ENCODE measurements at regions not wholly inside any gene's neighbourhood (a gene's known extent, or its start where the extent isn't known, plus 50 kb on each side); places are given as distances from the start of the nearest gene placed in this dataset.

DNA sequence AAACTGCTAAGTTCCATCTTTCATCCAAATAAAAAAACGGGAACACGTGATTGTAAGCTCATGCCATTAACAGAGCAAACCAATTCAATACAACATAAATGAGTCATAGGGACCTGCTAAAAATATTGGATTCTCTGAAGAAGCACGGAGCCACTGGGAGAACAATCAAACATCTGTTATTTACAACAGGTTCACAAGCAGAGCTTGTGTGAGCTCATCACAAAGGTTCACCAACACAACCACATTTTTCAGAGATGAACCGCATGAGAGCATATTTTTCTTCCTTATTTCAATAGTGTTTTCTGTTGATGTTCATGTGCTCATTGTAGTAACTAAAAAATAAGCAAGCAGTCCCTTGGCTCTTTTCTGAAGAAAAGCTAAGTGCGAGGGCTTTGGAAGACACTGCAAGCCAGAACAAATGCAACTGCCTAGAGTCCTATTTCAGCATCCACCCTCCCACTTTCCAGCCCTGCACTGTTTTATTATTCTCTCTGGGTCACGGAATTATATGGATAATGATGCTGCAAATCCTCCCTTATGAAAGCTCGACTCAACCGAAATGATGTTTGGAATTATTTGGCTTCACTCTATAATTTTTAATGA is 545.8 kb downstream of the LIG4 start:
- TF ChIP-seq, protein P1, sequence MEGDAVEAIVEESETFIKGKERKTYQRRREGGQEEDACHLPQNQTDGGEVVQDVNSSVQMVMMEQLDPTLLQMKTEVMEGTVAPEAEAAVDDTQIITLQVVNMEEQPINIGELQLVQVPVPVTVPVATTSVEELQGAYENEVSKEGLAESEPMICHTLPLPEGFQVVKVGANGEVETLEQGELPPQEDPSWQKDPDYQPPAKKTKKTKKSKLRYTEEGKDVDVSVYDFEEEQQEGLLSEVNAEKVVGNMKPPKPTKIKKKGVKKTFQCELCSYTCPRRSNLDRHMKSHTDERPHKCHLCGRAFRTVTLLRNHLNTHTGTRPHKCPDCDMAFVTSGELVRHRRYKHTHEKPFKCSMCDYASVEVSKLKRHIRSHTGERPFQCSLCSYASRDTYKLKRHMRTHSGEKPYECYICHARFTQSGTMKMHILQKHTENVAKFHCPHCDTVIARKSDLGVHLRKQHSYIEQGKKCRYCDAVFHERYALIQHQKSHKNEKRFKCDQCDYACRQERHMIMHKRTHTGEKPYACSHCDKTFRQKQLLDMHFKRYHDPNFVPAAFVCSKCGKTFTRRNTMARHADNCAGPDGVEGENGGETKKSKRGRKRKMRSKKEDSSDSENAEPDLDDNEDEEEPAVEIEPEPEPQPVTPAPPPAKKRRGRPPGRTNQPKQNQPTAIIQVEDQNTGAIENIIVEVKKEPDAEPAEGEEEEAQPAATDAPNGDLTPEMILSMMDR (IDR thresholded peaks at IDR 0.05; ENCODE audit: low read depth, low read length): no peak
- no peaks in the 10 kb centered on the region for H3K27me3 ChIP-seq (ENCODE audit: control insufficient read depth, insufficient read depth, low read length)
- peak; percentile 38 for DNase-seq (ENCODE audit: low read depth, low spot score)
- POLR2A ChIA-PET: interaction anchor here (0.7 kb wide), 1 partner anchor 114 kb away, joined by 4 read pairs; no protein-coding TSS in a partner anchor
- no peaks in the 10 kb centered on the region for H3K9me3 ChIP-seq (ENCODE audit: control insufficient read depth, insufficient read depth, low read length)
- H3K4me3 ChIP-seq (ENCODE audit: low read depth, low read length): no peak overlapping the region
- no peak overlapping the region for H3K27ac ChIP-seq (ENCODE audit: low read depth, low read length)
- CTCF ChIA-PET: interaction anchor here (0.8 to 2.9 kb wide), 7 partner anchors 9 to 486 kb away, joined by 3 to 31 read pairs (median 4); no protein-coding TSS in a partner anchor

DNA sequence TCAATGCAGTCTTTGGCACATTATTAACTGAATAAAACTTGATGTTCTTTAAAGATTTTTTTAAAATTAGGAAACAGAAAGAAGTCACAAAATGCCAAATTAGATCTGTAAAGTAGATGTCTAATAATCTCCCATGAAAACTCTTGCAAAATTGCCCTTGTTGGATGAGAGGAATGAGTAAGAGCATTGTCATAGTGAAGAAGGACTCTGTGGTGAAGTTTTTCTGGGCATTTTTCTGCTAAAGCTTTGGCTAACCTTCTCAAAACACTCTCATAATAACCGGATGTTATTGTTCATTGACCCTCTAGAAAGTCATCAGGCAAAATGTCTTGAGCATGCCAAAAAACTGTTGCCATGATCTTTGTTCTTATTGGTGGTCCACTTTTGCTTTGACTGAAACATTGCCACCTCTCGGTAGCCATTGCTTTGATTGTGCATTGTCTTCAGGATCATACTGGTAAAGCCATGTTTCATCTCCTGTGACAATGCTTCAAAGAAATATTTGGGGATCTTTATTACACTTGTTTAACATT is 549.3 kb downstream of the LIG4 start:
- no peak for DNase-seq (ENCODE audit: low read depth, low spot score)
- CTCF ChIA-PET: interaction anchor here (2.1 kb wide), 1 partner anchor 16 kb away, joined by 10 read pairs; no protein-coding TSS in a partner anchor
- Histone ChIP-seq H3K27me3 (ENCODE audit: control insufficient read depth, insufficient read depth, low read length) (no peaks in the 10 kb centered on the region), H3K27ac (ENCODE audit: low read depth, low read length) (no peak overlapping the region), H3K4me3 (ENCODE audit: low read depth, low read length) (no peak overlapping the region), H3K9me3 (ENCODE audit: control insufficient read depth, insufficient read depth, low read length) (no peaks in the 10 kb centered on the region)
- POLR2A ChIA-PET: no interaction called here
- TF ChIP-seq, protein P1 (IDR thresholded peaks at IDR 0.05; ENCODE audit: low read depth, low read length): no peak

DNA sequence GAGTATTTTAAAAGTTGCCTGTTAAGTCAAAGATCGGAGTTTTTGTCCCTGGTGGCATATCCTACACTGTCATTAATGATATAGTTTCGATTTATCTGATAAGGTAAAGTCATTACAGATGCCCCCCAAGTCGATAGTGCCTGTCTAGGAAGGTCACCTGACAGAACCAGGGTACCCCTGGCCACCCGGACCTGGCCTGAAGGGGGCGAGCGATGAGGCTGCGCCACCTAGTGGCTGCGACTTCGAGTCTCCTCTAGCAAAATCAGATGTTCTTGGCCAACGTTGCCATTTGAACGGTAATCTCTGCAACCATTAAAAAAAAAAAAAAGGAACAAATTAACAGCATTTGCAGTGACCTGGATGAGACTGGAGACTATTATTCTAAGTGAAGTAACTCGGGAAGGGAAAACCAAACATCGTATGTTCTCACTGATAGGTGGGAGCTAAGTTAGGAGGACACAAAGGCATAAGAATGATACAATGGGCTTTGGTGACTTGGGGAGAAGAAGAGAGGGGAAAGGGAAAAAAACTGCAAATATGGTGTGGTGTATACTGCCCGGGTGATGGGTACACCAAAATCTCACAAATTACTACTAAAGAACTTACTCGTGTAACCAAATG is 565.1 kb downstream of the LIG4 start:
- DNase-seq (ENCODE audit: low read depth, low spot score): no peak
- ChIA-PET POLR2A (no interaction called here), CTCF (interaction anchor here (0.6 to 4.0 kb wide), 61 partner anchors 11 to 1789 kb away, joined by 3 to 64 read pairs (median 4); a partner anchor contains a TSS)

DNA sequence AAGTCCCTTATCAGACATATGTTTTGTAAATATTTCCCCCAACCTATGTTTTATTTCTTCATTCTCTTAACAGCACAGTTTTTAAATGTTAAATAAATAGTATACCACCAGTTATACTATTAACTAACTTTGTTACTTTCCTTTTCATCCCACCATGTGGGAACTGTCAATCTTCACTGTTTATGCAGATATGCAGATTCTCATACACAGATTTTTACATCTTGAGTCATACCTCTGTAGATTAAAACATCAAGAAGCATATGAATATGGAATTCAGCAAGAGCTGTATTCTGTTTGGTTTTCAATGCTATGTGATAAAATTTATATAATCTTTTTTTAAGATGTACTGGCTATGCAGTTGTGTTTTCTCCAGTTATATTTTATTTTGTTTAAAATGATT is 566.3 kb downstream of the LIG4 start:
- CTCF ChIA-PET: interaction anchor here (0.7 to 4.0 kb wide), 26 partner anchors 11 to 507 kb away, joined by 3 to 64 read pairs (median 4); no protein-coding TSS in a partner anchor
- no peak overlapping the region for H3K4me3 ChIP-seq (ENCODE audit: low read depth, low read length)
- H3K27me3 ChIP-seq (ENCODE audit: control insufficient read depth, insufficient read depth, low read length): no peaks in the 10 kb centered on the region
- no peaks in the 10 kb centered on the region for H3K9me3 ChIP-seq (ENCODE audit: control insufficient read depth, insufficient read depth, low read length)
- POLR2A ChIA-PET: interaction anchor here (0.6 kb wide), 1 partner anchor 56 kb away, joined by 5 read pairs; no protein-coding TSS in a partner anchor
- no peak for DNase-seq (ENCODE audit: low read depth, low spot score)
- no peak overlapping the region for H3K27ac ChIP-seq (ENCODE audit: low read depth, low read length)
- TF ChIP-seq, protein P1 (IDR thresholded peaks at IDR 0.05; ENCODE audit: low read depth, low read length): no peak

More for the DNA sequence above, 565.1 kb downstream of the LIG4 start:
- H3K9me3 ChIP-seq (ENCODE audit: control insufficient read depth, insufficient read depth, low read length): no peaks in the 10 kb centered on the region
- H3K27me3 ChIP-seq (ENCODE audit: control insufficient read depth, insufficient read depth, low read length): no peaks in the 10 kb centered on the region
- H3K27ac ChIP-seq (ENCODE audit: low read depth, low read length): no peak overlapping the region
- H3K4me3 ChIP-seq (ENCODE audit: low read depth, low read length): no peak overlapping the region
- TF ChIP-seq, protein P1 (IDR thresholded peaks at IDR 0.05; ENCODE audit: low read depth, low read length): peak; percentile 88

DNA sequence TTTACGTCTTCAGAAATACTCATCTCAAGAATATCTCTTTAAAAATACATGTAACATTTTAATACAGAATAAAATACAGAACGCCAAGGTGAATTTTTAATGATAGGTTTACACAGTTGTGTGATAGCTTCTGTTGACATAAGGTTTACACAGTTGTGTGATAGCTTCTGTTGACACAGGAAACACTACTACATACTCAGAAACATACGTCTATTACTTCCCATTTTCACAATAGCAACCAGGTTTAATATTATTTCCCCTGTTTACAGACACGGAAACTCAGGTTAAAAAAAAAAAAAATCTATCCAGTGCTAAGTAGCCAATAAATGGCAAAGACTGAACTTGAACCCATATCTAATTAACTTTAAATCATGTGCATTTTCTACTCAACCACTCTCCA is 571.2 kb downstream of the LIG4 start:
- POLR2A ChIA-PET: no interaction called here
- no peak overlapping the region for H3K4me3 ChIP-seq (ENCODE audit: low read depth, low read length)
- no peak overlapping the region for H3K27ac ChIP-seq (ENCODE audit: low read depth, low read length)
- H3K9me3 ChIP-seq (ENCODE audit: control insufficient read depth, insufficient read depth, low read length): no peaks in the 10 kb centered on the region
- TF ChIP-seq, protein P1 (IDR thresholded peaks at IDR 0.05; ENCODE audit: low read depth, low read length): no peak
- no peaks in the 10 kb centered on the region for H3K27me3 ChIP-seq (ENCODE audit: control insufficient read depth, insufficient read depth, low read length)
- CTCF ChIA-PET: interaction anchor here (0.6 to 0.7 kb wide), 2 partner anchors 10 to 984 kb away, joined by 3 read pairs; no protein-coding TSS in a partner anchor
- no peak for DNase-seq (ENCODE audit: low read depth, low spot score)
